ENCODE measurements at regions not wholly inside any gene's neighbourhood (a gene's known extent, or its start where the extent isn't known, plus 50 kb on each side); places are given as distances from the start of the nearest gene placed in this dataset.

GRCh38 chrX:99383786-99384185 is 1026.3 kb downstream of the PCDH19 start:
- TF ChIP-seq EZH2 (IDR thresholded peaks at IDR 0.05; ENCODE audit: low read length) (no peak), CTCF (optimal IDR thresholded peaks at IDR 0.05 in 1 of 3, IDR thresholded peaks at IDR 0.05 in 1 of 3, conservative IDR thresholded peaks at IDR 0.05 in 1 of 3; ENCODE audit: extremely low read depth in 1 of 3, insufficient read depth in 2 of 3, low read length in 3 of 3) (no peak)

Measured in keratinocyte (primary cell).